HG02642 (cell line): ENCODE measurements at regions not wholly inside any gene's neighbourhood (a gene's known extent, or its start where the extent isn't known, plus 50 kb on each side); places are given as distances from the start of the nearest gene placed in this dataset.
A peak's percentile ranks its signal among the peaks of the same experiment; 100 is the strongest.

Experiments
- ATAC-seq: cut with Tn5 transposase; IDR thresholded peaks from one replicate; pipeline ENCODE4 v1.9.1; 2021; ENCODE audit warnings: mild to moderate bottlenecking; ENCODE audit not compliant: unreplicated experiment, poor library complexity

GRCh38 chrX:9339603-9340491, 125.0 kb upstream of the TBL1X start:
- ATAC-seq = no peak

- ATAC-seq = peak; percentile 51
These were observed 124.1 kb upstream of the TBL1X start for GRCh38 chrX:9340598-9341290.

- ATAC-seq = peak; percentile 88
These were observed 123.3 kb upstream of the TBL1X start for GRCh38 chrX:9341291-9342201.

- ATAC-seq = no peak
These were observed 122.3 kb upstream of the TBL1X start for GRCh38 chrX:9342561-9343051.

GRCh38 chrX:9343971-9344370, 120.9 kb upstream of the TBL1X start:
- no peak for ATAC-seq

GRCh38 chrX:9345957-9346356, 118.9 kb upstream of the TBL1X start:
- ATAC-seq = no peak

GRCh38 chrX:9349572-9350494, 115.0 kb upstream of the TBL1X start:
- no peak for ATAC-seq

- ATAC-seq = no peak
These were observed 113.7 kb upstream of the TBL1X start for GRCh38 chrX:9351126-9351525.

- ATAC-seq = peak; percentile 67
These were observed 112.6 kb upstream of the TBL1X start for GRCh38 chrX:9352243-9352642.

GRCh38 chrX:9352694-9353411, 112.0 kb upstream of the TBL1X start:
- peak; percentile 77 for ATAC-seq

- no peak for ATAC-seq
These were observed 109.9 kb upstream of the TBL1X start for GRCh38 chrX:9354918-9355317.

GRCh38 chrX:9355739-9356138, 109.1 kb upstream of the TBL1X start:
- no peak for ATAC-seq

GRCh38 chrX:9356846-9357245, 108.0 kb upstream of the TBL1X start:
- no peak for ATAC-seq

GRCh38 chrX:9357518-9358114, 107.2 kb upstream of the TBL1X start:
- ATAC-seq = no peak

- no peak for ATAC-seq
These were observed 102.4 kb upstream of the TBL1X start for GRCh38 chrX:9362363-9362928.

GRCh38 chrX:9367421-9367820, 97.4 kb upstream of the TBL1X start:
- no peak for ATAC-seq

GRCh38 chrX:9368262-9368661, 96.6 kb upstream of the TBL1X start:
- no peak for ATAC-seq

GRCh38 chrX:9369802-9370291, 95.0 kb upstream of the TBL1X start:
- no peak for ATAC-seq
